B cell (primary cell): ENCODE measurements at regions not wholly inside any gene's neighbourhood (a gene's known extent, or its start where the extent isn't known, plus 50 kb on each side); places are given as distances from the start of the nearest gene placed in this dataset.

ENCODE experiments used
- ATAC-seq: fragments of 200-7000 bp; cut with Tn5 transposase; one replicate; pipeline ENCODE4 v1.10.0; 2021; ENCODE audit warnings: low read depth, mild to moderate bottlenecking, moderate number of reproducible peaks, moderate library complexity
- CTCF ChIA-PET: fragments of 350-600 bp; sonication (Branson Sonifier 250); formaldehyde crosslinking; loops from one replicate; lab custom pipeline; 2021; ENCODE audit warnings: antibody characterized with exemption, inconsistent platforms; lab: Charles Lee
- POLR2A ChIA-PET: fragments of 350-600 bp; sonication (Branson Sonifier 250); formaldehyde crosslinking; loops from one replicate; lab custom pipeline; 2021; ENCODE audit warnings: antibody characterized with exemption; lab: Charles Lee
- DNase-seq: peaks from one replicate; pipeline ENCODE4 v3.0.0; 2013
- H2AFZ ChIP-seq: 2 replicates; pipeline ENCODE4 v1.6.1; 2012; ENCODE audit warnings: mild to moderate bottlenecking, low read depth, low read length; ENCODE audit not compliant: insufficient read depth, poor library complexity, severe bottlenecking
- H3K27ac ChIP-seq, 2 donors: 1 replicate in 1 of 2; 2 replicates in 1 of 2; pipeline ENCODE4 v1.5.1; 2012 to 2013; ENCODE audit warnings: low read length in 2 of 2, mild to moderate bottlenecking in 2 of 2, moderate library complexity in 1 of 2
- H3K27me3 ChIP-seq, 4 experiments: fragments of 200-600 bp in 1 of 4; sonication (generic) in 1 of 4; replicated peaks in 1 of 4; 1 replicate in 2 of 4; 2 replicates in 2 of 4; pipeline versions ENCODE4 v1.6.1 to v1.7.0; 2013 to 2016; ENCODE audit warnings: low read length in 3 of 4, mild to moderate bottlenecking in 2 of 4, mixed read lengths in 1 of 4, moderate library complexity in 1 of 4; ENCODE audit not compliant: insufficient read depth in 4 of 4, control insufficient read depth in 3 of 4; ENCODE audit errors: control extremely low read depth in 1 of 4
- H3K36me3 ChIP-seq, 2 experiments: replicated peaks in 1 of 2; 1 replicate in 1 of 2; 2 replicates in 1 of 2; pipeline versions ENCODE4 v1.6.1 to v1.7.1; 2013; ENCODE audit warnings: low read length in 1 of 2; ENCODE audit not compliant: insufficient read depth in 2 of 2, control insufficient read depth in 1 of 2; ENCODE audit errors: control extremely low read depth in 1 of 2, extremely low read depth in 1 of 2
- H3K4me1 ChIP-seq, 2 donors: fragments of 200-600 bp in 1 of 2; sonication (generic) in 1 of 2; 1 replicate in 1 of 2; 2 replicates in 1 of 2; pipeline versions ENCODE4 v1.5.1 to v1.6.1; 2013 to 2017; ENCODE audit warnings: low read length in 2 of 2; ENCODE audit not compliant: control insufficient read depth in 2 of 2, insufficient read depth in 2 of 2
- H3K4me2 ChIP-seq: replicated peaks from 2 replicates; pipeline ENCODE3; 2012; ENCODE audit warnings: mild to moderate bottlenecking, low read depth, low read length; ENCODE audit not compliant: poor library complexity, severe bottlenecking
- H3K4me3 ChIP-seq, 5 experiments: fragments of 200-600 bp in 1 of 5; sonication (generic) in 1 of 5; 1 replicate in 3 of 5; 2 replicates in 2 of 5; pipeline versions ENCODE4 v1.5.1 to v1.7.0; 2011 to 2016; ENCODE audit warnings: low read length in 4 of 5, mild to moderate bottlenecking in 4 of 5, low read depth in 2 of 5, control low read depth in 1 of 5, moderate library complexity in 1 of 5; ENCODE audit not compliant: insufficient read depth in 1 of 5; ENCODE audit errors: control extremely low read depth in 1 of 5, extremely low read depth in 1 of 5
- H3K79me2 ChIP-seq: fragments of 200-600 bp; sonication (generic); one replicate; pipeline ENCODE4 v1.6.0; 2016; ENCODE audit warnings: low read length; ENCODE audit not compliant: control insufficient read depth, insufficient read depth
- H3K9ac ChIP-seq: fragments of 200-600 bp; sonication (generic); 2 replicates; pipeline ENCODE4 v1.6.1; 2017; ENCODE audit warnings: mild to moderate bottlenecking, low read length, moderate library complexity
- H3K9me3 ChIP-seq, 3 donors: one replicate each; pipeline versions ENCODE4 v1.6.1 to v1.7.1; 2013; ENCODE audit warnings: low read length in 2 of 3; ENCODE audit not compliant: control insufficient read depth in 2 of 3, insufficient read depth in 1 of 3; ENCODE audit errors: control extremely low read depth in 1 of 3
- H4K20me1 ChIP-seq: 2 replicates; pipeline ENCODE4 v1.6.0; 2012; ENCODE audit warnings: mild to moderate bottlenecking, low read length; ENCODE audit not compliant: insufficient read depth, control insufficient read depth, poor library complexity, severe bottlenecking
- H3K27ac Mint-ChIP-seq: one replicate; pipeline ENCODE4 v1.8.0; 2021; ENCODE audit warnings: mixed read lengths
- H3K27me3 Mint-ChIP-seq: one replicate; pipeline ENCODE4 v1.8.0; 2021; ENCODE audit warnings: mixed read lengths
- H3K4me1 Mint-ChIP-seq: one replicate; pipeline ENCODE4 v1.8.0; 2021; ENCODE audit warnings: mixed read lengths
- H3K4me3 Mint-ChIP-seq: one replicate; pipeline ENCODE4 v1.8.0; 2021; ENCODE audit warnings: mixed read lengths
- H3K9me3 Mint-ChIP-seq: one replicate; pipeline ENCODE4 v1.8.0; 2022; ENCODE audit warnings: mixed read lengths; ENCODE audit not compliant: insufficient read depth
- CTCF ChIP-seq: fragments of 200-600 bp; IDR thresholded peaks from one replicate; pipeline ENCODE4 v1.8.0; 2022; ENCODE audit warnings: antibody characterized with exemption, mild to moderate bottlenecking
- EZH2 ChIP-seq: IDR thresholded peaks from 2 replicates; pipeline ENCODE4 v1.6.1; 2012; ENCODE audit warnings: borderline replicate concordance, low read depth, mild to moderate bottlenecking, moderate library complexity, low read length; ENCODE audit not compliant: insufficient read depth, poor library complexity, severe bottlenecking
- WGBS: methylation state at CpG from one replicate; pipeline ENCODE4 v1.1.5; 2013; ENCODE audit warnings: missing lambda C conversion rate; ENCODE audit not compliant: insufficient coverage; 5-methylcytosine and 5-hydroxymethylcytosine counted together
- intact Hi-C: fragments of 100-400 bp; cut with micrococcal nuclease; formaldehyde crosslinking; loops from one replicate; pipeline ENCODE4 v1.10.0; 2022

GRCh38 chr1:30425046-30425445 lies 298.3 kb downstream of the MATN1 start:
- Histone ChIP-seq H4K20me1 (no peaks in the 10 kb centered on the region), H3K4me3 (no peak overlapping the region), H3K4me2 (no peak overlapping the region), H2AFZ (no peak overlapping the region), H3K27ac (no peak overlapping the region), H3K27me3 (peaks cover 0 to 11% (median 1%) of the 10 kb centered on the region in 4 experiments), H3K9ac (no peak overlapping the region), H3K4me1 (no peaks in the 10 kb centered on the region), H3K36me3 (no peaks in the 10 kb centered on the region), H3K79me2 (no peaks in the 10 kb centered on the region), H3K9me3 (peaks cover 0 to 13% (median 12%) of the 10 kb centered on the region in 3 donors)
- peaks cover 53% of the 10 kb centered on the region for H3K27me3 Mint-ChIP-seq
- intact Hi-C loops = loop anchor here (10.0 kb wide), 1 partner anchor 140 kb away; no protein-coding TSS in a partner anchor
- peaks cover 21% of the 10 kb centered on the region for H3K9me3 Mint-ChIP-seq
- H3K4me1 Mint-ChIP-seq = no peaks in the 10 kb centered on the region
- WGBS = 86% methylated on average over 2 of the region's 4 CpGs
- DNase-seq (no peak), ATAC-seq (no peak)
- no peak for TF ChIP-seq EZH2
- TF ChIP-seq CTCF = no peak
- ChIA-PET POLR2A (no interaction called here), CTCF (no interaction called here)
- H3K27ac Mint-ChIP-seq = no peak overlapping the region
- H3K4me3 Mint-ChIP-seq = no peak overlapping the region

GRCh38 chr1:30423570-30423969 lies 299.8 kb downstream of the MATN1 start:
- TF ChIP-seq EZH2 (no peak), CTCF (no peak)
- Mint-ChIP-seq H3K4me3 (no peak overlapping the region), H3K4me1 (no peaks in the 10 kb centered on the region), H3K27me3 (peaks cover 41% of the 10 kb centered on the region), H3K9me3 (peaks cover 15% of the 10 kb centered on the region), H3K27ac (no peak overlapping the region)
- no peak overlapping the region for H3K4me3 ChIP-seq
- no peaks in the 10 kb centered on the region for H4K20me1 ChIP-seq
- no peak for ATAC-seq
- intact Hi-C loops = loop anchor here (10.0 kb wide), 1 partner anchor 141 kb away; no protein-coding TSS in a partner anchor
- no peaks in the 10 kb centered on the region for H3K36me3 ChIP-seq
- no peak overlapping the region for H3K4me2 ChIP-seq
- no peaks in the 10 kb centered on the region for H3K4me1 ChIP-seq
- 88% methylated on average over 3 of the region's 3 CpGs for WGBS
- H3K27ac ChIP-seq = no peak overlapping the region
- H3K9me3 ChIP-seq = peaks cover 0 to 13% (median 11%) of the 10 kb centered on the region in 3 donors
- no peak for DNase-seq
- no peak overlapping the region for H3K9ac ChIP-seq
- H2AFZ ChIP-seq = no peak overlapping the region
- ChIA-PET POLR2A (no interaction called here), CTCF (no interaction called here)
- H3K79me2 ChIP-seq = no peaks in the 10 kb centered on the region
- H3K27me3 ChIP-seq = peaks cover 0 to 11% (median 1%) of the 10 kb centered on the region in 4 experiments
